ENCODE measurements at regions not wholly inside any gene's neighbourhood (a gene's known extent, or its start where the extent isn't known, plus 50 kb on each side); places are given as distances from the start of the nearest gene placed in this dataset.

- POLR2A ChIA-PET, result no interaction called here
- Mint-ChIP-seq H3K9me3 (peaks cover 11% of the 10 kb centered on the region; the same call in 1 of the 2 replicates), H3K4me1 (no peaks in the 10 kb centered on the region), H3K27me3 (ENCODE audit: low read depth) (no peaks in the 10 kb centered on the region), H3K27ac (no peak overlapping the region), H3K36me3 (0 out of 2 replicates have a peak, but pooled peaks cover 3% of the 10 kb centered on the region), H3K4me3 (no peak overlapping the region)
- no peak for ATAC-seq
- TF ChIP-seq STAT6 (CRISPR knock-in tag; conservative IDR thresholded peaks at IDR 0.05; ENCODE audit: low read depth) (no peak), NFATC4 (CRISPR knock-in tag; IDR thresholded peaks at IDR 0.05) (no peak), MXD4 (CRISPR knock-in tag; IDR thresholded peaks at IDR 0.05; ENCODE audit: borderline replicate concordance) (no peak), SMAD3 (CRISPR knock-in tag; IDR thresholded peaks at IDR 0.05; ENCODE audit: borderline replicate concordance) (no peak), E2F4 (CRISPR knock-in tag; IDR thresholded peaks at IDR 0.05; ENCODE audit: borderline replicate concordance, low read depth) (no peak), NFYB (CRISPR knock-in tag; conservative IDR thresholded peaks at IDR 0.05; ENCODE audit: low read depth) (no peak), ZNF281 (CRISPR knock-in tag; IDR thresholded peaks at IDR 0.05) (no peak), MAX (CRISPR knock-in tag; IDR thresholded peaks at IDR 0.05) (no peak)
- CTCF ChIA-PET, result interaction anchor here (1.0 kb wide), 1 partner anchor 71 kb away, joined by 3 read pairs; no protein-coding TSS in a partner anchor
- DNase-seq (ENCODE audit: low spot score), result no peak
Measured at GRCh38 chr2:176923205-176923604, 289.4 kb upstream of the HNRNPA3 start.

- ATAC-seq, result no peak
- TF ChIP-seq ZNF425 (CRISPR knock-in tag; conservative IDR thresholded peaks at IDR 0.05), result no peak
- peak; percentile 85 for TF ChIP-seq PRDM15 (CRISPR knock-in tag; IDR thresholded peaks at IDR 0.05)
- H3K4me3 Mint-ChIP-seq, result no peak overlapping the region
- peaks cover 17% of the 10 kb centered on the region for H3K9me3 Mint-ChIP-seq
- ChIA-PET CTCF (no interaction called here), POLR2A (no interaction called here)
- no peak for DNase-seq (ENCODE audit: low spot score)
- 0 out of 2 replicates have a peak, but pooled peaks cover 3% of the 10 kb centered on the region for H3K36me3 Mint-ChIP-seq
- no peak overlapping the region for H3K27ac Mint-ChIP-seq
- no peaks in the 10 kb centered on the region for H3K27me3 Mint-ChIP-seq (ENCODE audit: low read depth)
- no peaks in the 10 kb centered on the region for H3K4me1 Mint-ChIP-seq
Measured at GRCh38 chr2:176924909-176925534, 287.6 kb upstream of the HNRNPA3 start.

All from WTC11 (cell line).